ENCODE measurements at regions not wholly inside any gene's neighbourhood (a gene's known extent, or its start where the extent isn't known, plus 50 kb on each side); places are given as distances from the start of the nearest gene placed in this dataset.
"Not testable (repeated sequence)": the region's sequence is repeated elsewhere in the genome, so short reads cannot be mapped to it uniquely, and the experiment has no call there.

DNA sequence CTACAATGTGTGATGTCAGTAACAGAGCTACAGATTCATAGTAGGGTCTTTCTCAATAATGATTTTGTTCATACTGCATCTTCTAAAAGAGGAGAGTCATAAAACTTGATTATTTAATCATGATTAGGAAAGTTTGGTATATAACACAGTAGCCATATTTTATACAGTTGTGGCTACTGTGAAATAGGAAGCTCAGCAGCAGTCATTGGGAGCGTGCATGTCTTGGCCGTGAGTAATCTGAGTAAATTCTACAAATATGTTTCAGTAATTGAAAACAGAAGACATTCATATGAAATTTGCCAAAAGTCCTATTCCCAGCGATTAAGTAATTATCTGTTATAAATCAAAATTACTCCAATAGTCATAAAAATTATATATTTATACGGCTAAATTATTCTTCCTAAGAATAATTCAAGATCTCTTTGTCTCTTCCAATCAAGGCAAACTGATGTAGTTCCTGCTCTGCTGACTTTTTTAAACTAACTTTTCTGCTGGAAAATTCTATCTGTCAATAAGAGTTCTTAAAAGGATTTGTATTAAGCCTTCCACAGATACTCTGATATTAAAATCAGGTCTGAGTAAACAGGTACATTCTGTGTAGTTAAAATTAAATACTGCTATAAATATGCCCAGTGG lies 723.6 kb upstream of the CDH18 start:
- DNase-seq; H3K27ac ChIP-seq; in situ Hi-C loops (cut with HindIII; ENCODE audit: low pct_ligation_motif_present, low sequenced_read_pairs); H3K27me3 ChIP-seq (replicated peaks); H3K36me3 ChIP-seq (replicated peaks); H3K4me3 ChIP-seq (ENCODE audit: low read depth, low read length): not testable (repeated sequence)

DNA sequence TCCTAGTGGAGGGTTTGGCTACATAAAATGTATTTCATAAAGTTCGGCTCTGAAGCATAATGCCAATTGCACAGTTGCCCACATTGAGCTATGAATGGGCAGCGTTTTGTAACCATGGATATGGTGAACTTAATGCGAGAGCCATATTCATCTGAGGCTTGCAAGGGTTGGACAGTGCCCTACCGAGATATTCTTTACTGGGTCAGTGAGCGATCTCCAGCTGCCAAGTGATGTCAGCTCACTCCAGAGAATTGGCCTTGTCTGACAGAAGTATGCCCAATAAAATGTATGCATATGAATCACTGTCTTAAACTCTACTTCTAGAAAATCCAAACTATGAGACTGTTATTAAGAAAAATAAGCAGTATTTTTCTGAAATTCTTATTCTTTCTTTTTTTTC lies 719.6 kb upstream of the CDH18 start:
- H3K27me3 ChIP-seq (replicated peaks); H3K27ac ChIP-seq; H3K4me3 ChIP-seq (ENCODE audit: low read depth, low read length); DNase-seq; H3K36me3 ChIP-seq (replicated peaks); in situ Hi-C loops (cut with HindIII; ENCODE audit: low pct_ligation_motif_present, low sequenced_read_pairs): not testable (repeated sequence)

DNA sequence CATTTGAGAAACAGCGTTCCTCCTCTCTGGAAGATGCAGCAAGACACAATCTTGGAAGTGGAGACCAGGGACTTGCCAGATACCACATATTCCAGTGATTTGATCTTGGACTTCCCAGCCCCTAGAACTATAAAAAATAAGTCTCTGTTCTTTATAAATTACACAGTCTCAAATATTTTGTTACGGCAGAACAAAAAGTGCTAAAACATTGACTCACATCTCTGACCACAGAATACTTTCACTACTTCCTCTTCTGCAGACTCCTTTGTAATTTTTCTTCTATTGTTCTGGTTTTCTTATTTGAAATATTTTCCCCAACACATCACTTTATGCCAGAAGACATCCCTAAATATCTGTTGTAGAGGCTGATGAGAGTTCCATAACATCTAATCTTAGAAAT lies 706.1 kb upstream of the CDH18 start:
- in situ Hi-C loops (cut with HindIII; ENCODE audit: low pct_ligation_motif_present, low sequenced_read_pairs) = no loop called here
- TF ChIP-seq CTCF (IDR thresholded peaks at IDR 0.05; ENCODE audit: low read depth, low read length, missing control alignments) = no peak
- Histone ChIP-seq H3K27me3 (replicated peaks) (no peaks in the 10 kb centered on the region), H3K36me3 (replicated peaks) (no peaks in the 10 kb centered on the region), H3K4me3 (ENCODE audit: low read depth, low read length) (no peak overlapping the region), H3K27ac (no peak overlapping the region)
- no peak for DNase-seq

DNA sequence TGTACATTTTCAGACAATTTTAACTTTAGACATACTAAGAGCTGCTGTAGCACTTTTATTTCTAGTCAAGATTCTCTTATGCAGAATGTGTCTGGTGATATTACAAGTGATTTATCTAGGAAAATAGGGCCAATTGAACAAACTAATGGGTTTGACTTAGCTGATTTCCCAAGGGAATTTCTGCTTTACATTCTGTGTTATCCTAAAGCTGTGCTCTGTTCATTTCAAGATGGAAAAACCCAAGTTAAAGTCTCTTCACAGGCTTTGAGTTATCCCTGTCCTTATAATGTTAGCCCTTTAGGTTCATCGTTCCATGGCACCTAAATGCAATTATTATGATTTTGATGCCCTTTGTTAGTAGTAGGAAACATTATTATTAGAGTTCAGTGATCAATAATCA lies 704.9 kb upstream of the CDH18 start:
- no peaks in the 10 kb centered on the region for H3K36me3 ChIP-seq (replicated peaks)
- TF ChIP-seq CTCF (IDR thresholded peaks at IDR 0.05; ENCODE audit: low read depth, low read length, missing control alignments) = no peak
- in situ Hi-C loops (cut with HindIII; ENCODE audit: low pct_ligation_motif_present, low sequenced_read_pairs) = no loop called here
- H3K27ac ChIP-seq = no peak overlapping the region
- no peak for DNase-seq
- no peaks in the 10 kb centered on the region for H3K27me3 ChIP-seq (replicated peaks)
- H3K4me3 ChIP-seq (ENCODE audit: low read depth, low read length) = no peak overlapping the region

- Histone ChIP-seq H3K36me3 (replicated peaks) (no peaks in the 10 kb centered on the region), H3K27ac (no peak overlapping the region), H3K4me3 (ENCODE audit: low read depth, low read length) (no peak overlapping the region), H3K27me3 (replicated peaks) (no peaks in the 10 kb centered on the region)
- in situ Hi-C loops (cut with HindIII; ENCODE audit: low pct_ligation_motif_present, low sequenced_read_pairs) = no loop called here
- no peak for DNase-seq
- no peak for TF ChIP-seq CTCF (IDR thresholded peaks at IDR 0.05; ENCODE audit: low read depth, low read length, missing control alignments)
These were observed 695.4 kb upstream of the CDH18 start for GRCh38 chr5:20683241-20683940.

GRCh38 chr5:20680718-20681302 lies 692.8 kb upstream of the CDH18 start:
- Histone ChIP-seq H3K27me3 (replicated peaks) (no peaks in the 10 kb centered on the region), H3K36me3 (replicated peaks) (no peaks in the 10 kb centered on the region), H3K27ac (no peak overlapping the region), H3K4me3 (ENCODE audit: low read depth, low read length) (no peak overlapping the region)
- TF ChIP-seq CTCF (IDR thresholded peaks at IDR 0.05; ENCODE audit: low read depth, low read length, missing control alignments) = no peak
- no peak for DNase-seq
- in situ Hi-C loops (cut with HindIII; ENCODE audit: low pct_ligation_motif_present, low sequenced_read_pairs) = no loop called here
